ENCODE measurements at regions not wholly inside any gene's neighbourhood (a gene's known extent, or its start where the extent isn't known, plus 50 kb on each side); places are given as distances from the start of the nearest gene placed in this dataset.

GRCh38 chr18:66972681-66973080 is 368.8 kb upstream of the CDH19 start:
- Histone ChIP-seq H3K36me3 (ENCODE audit: control insufficient read depth in 3 of 3, insufficient read depth in 3 of 3, low read length in 3 of 3) (no peaks in the 10 kb centered on the region), H3K4me3 (ENCODE audit: low read length in 3 of 3) (no peak overlapping the region), H3K9me3 (ENCODE audit: control insufficient read depth in 3 of 3, low read length in 3 of 3) (no peaks in the 10 kb centered on the region), H3K4me1 (ENCODE audit: control insufficient read depth in 3 of 3, insufficient read depth in 3 of 3, low read length in 3 of 3) (no peaks in the 10 kb centered on the region), H3K27me3 (ENCODE audit: control insufficient read depth in 3 of 3, insufficient read depth in 3 of 3, low read length in 3 of 3) (no peaks in the 10 kb centered on the region), H3K27ac (ENCODE audit: low read depth, low read length) (no peak overlapping the region), H3K9ac (ENCODE audit: low read depth in 1 of 3, low read length in 3 of 3) (no peak overlapping the region)

- Histone ChIP-seq H3K4me3 (ENCODE audit: low read length in 3 of 3) (no peak overlapping the region), H3K9me3 (ENCODE audit: control insufficient read depth in 3 of 3, low read length in 3 of 3) (no peaks in the 10 kb centered on the region), H3K4me1 (ENCODE audit: control insufficient read depth in 3 of 3, insufficient read depth in 3 of 3, low read length in 3 of 3) (no peaks in the 10 kb centered on the region), H3K36me3 (ENCODE audit: control insufficient read depth in 3 of 3, insufficient read depth in 3 of 3, low read length in 3 of 3) (no peaks in the 10 kb centered on the region), H3K27ac (ENCODE audit: low read depth, low read length) (no peak overlapping the region), H3K9ac (ENCODE audit: low read depth in 1 of 3, low read length in 3 of 3) (no peak overlapping the region), H3K27me3 (ENCODE audit: control insufficient read depth in 3 of 3, insufficient read depth in 3 of 3, low read length in 3 of 3) (no peaks in the 10 kb centered on the region)
These were observed 368.1 kb upstream of the CDH19 start for GRCh38 chr18:66971960-66972359.

DNA sequence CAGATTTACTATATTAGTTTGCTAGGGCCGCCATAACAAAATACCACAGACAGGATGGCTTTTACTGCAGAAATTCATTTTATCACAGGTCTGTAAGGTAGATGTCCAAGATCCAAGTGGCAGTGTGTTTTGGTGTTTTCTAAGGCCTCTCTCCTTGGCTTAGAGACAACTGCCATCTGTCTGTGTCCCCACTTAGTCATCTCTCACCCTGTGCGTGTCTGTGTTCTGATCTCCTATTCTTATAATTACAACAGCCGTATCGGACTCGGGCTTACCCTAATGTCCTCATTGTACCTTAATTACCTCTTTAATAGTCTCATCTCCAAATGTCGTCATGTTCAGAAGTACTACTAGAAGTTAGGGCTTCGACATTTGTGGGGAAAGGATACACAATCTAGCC is 362.3 kb upstream of the CDH19 start:
- H3K4me1 ChIP-seq (ENCODE audit: control insufficient read depth in 3 of 3, insufficient read depth in 3 of 3, low read length in 3 of 3): no peaks in the 10 kb centered on the region
- H3K27ac ChIP-seq (ENCODE audit: low read depth, low read length): no peak overlapping the region
- no peaks in the 10 kb centered on the region for H3K9me3 ChIP-seq (ENCODE audit: control insufficient read depth in 3 of 3, low read length in 3 of 3)
- H3K9ac ChIP-seq (ENCODE audit: low read depth in 1 of 3, low read length in 3 of 3): no peak overlapping the region
- no peak overlapping the region for H3K4me3 ChIP-seq (ENCODE audit: low read length in 3 of 3)
- no peaks in the 10 kb centered on the region for H3K27me3 ChIP-seq (ENCODE audit: control insufficient read depth in 3 of 3, insufficient read depth in 3 of 3, low read length in 3 of 3)
- H3K36me3 ChIP-seq (ENCODE audit: control insufficient read depth in 3 of 3, insufficient read depth in 3 of 3, low read length in 3 of 3): no peaks in the 10 kb centered on the region

GRCh38 chr18:66958309-66958708 is 354.4 kb upstream of the CDH19 start:
- no peaks in the 10 kb centered on the region for H3K9me3 ChIP-seq (ENCODE audit: control insufficient read depth in 3 of 3, low read length in 3 of 3)
- no peaks in the 10 kb centered on the region for H3K4me1 ChIP-seq (ENCODE audit: control insufficient read depth in 3 of 3, insufficient read depth in 3 of 3, low read length in 3 of 3)
- no peaks in the 10 kb centered on the region for H3K27me3 ChIP-seq (ENCODE audit: control insufficient read depth in 3 of 3, insufficient read depth in 3 of 3, low read length in 3 of 3)
- H3K9ac ChIP-seq (ENCODE audit: low read depth in 1 of 3, low read length in 3 of 3): no peak overlapping the region
- no peak overlapping the region for H3K27ac ChIP-seq (ENCODE audit: low read depth, low read length)
- H3K36me3 ChIP-seq (ENCODE audit: control insufficient read depth in 3 of 3, insufficient read depth in 3 of 3, low read length in 3 of 3): no peaks in the 10 kb centered on the region
- no peak overlapping the region for H3K4me3 ChIP-seq (ENCODE audit: low read length in 3 of 3)

DNA sequence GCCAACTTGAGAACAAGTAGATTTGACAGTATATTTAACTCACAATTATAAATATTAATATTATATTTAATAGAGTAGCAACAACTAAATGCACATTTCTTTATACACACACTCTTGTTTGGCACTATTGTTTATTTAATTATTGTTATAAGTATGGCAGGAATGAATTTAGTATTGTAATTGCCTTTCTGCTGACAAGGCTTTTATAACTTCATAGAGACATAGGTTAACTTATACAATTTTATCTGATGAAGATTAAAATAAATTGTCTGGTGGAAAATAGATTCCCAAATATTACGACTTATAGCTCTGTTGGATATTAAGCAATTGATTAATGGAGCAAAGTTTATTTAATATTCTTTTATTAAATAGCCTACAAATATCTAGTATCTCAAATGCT is 347.9 kb upstream of the CDH19 start:
- Histone ChIP-seq H3K4me3 (ENCODE audit: low read length in 3 of 3) (no peak overlapping the region), H3K27ac (ENCODE audit: low read depth, low read length) (no peak overlapping the region), H3K9ac (ENCODE audit: low read depth in 1 of 3, low read length in 3 of 3) (no peak overlapping the region), H3K36me3 (ENCODE audit: control insufficient read depth in 3 of 3, insufficient read depth in 3 of 3, low read length in 3 of 3) (no peaks in the 10 kb centered on the region), H3K9me3 (ENCODE audit: control insufficient read depth in 3 of 3, low read length in 3 of 3) (no peaks in the 10 kb centered on the region), H3K4me1 (ENCODE audit: control insufficient read depth in 3 of 3, insufficient read depth in 3 of 3, low read length in 3 of 3) (no peaks in the 10 kb centered on the region), H3K27me3 (ENCODE audit: control insufficient read depth in 3 of 3, insufficient read depth in 3 of 3, low read length in 3 of 3) (no peaks in the 10 kb centered on the region)

GRCh38 chr18:66949419-66949818 is 345.5 kb upstream of the CDH19 start:
- H3K4me1 ChIP-seq (ENCODE audit: control insufficient read depth in 3 of 3, insufficient read depth in 3 of 3, low read length in 3 of 3): no peaks in the 10 kb centered on the region
- H3K9me3 ChIP-seq (ENCODE audit: control insufficient read depth in 3 of 3, low read length in 3 of 3): no peaks in the 10 kb centered on the region
- no peaks in the 10 kb centered on the region for H3K27me3 ChIP-seq (ENCODE audit: control insufficient read depth in 3 of 3, insufficient read depth in 3 of 3, low read length in 3 of 3)
- no peak overlapping the region for H3K9ac ChIP-seq (ENCODE audit: low read depth in 1 of 3, low read length in 3 of 3)
- no peaks in the 10 kb centered on the region for H3K36me3 ChIP-seq (ENCODE audit: control insufficient read depth in 3 of 3, insufficient read depth in 3 of 3, low read length in 3 of 3)
- H3K27ac ChIP-seq (ENCODE audit: low read depth, low read length): no peak overlapping the region
- no peak overlapping the region for H3K4me3 ChIP-seq (ENCODE audit: low read length in 3 of 3)

GRCh38 chr18:66937546-66937945 is 333.7 kb upstream of the CDH19 start:
- H3K36me3 ChIP-seq (ENCODE audit: control insufficient read depth in 3 of 3, insufficient read depth in 3 of 3, low read length in 3 of 3): no peaks in the 10 kb centered on the region
- H3K4me3 ChIP-seq (ENCODE audit: low read length in 3 of 3): no peak overlapping the region
- H3K4me1 ChIP-seq (ENCODE audit: control insufficient read depth in 3 of 3, insufficient read depth in 3 of 3, low read length in 3 of 3): no peaks in the 10 kb centered on the region
- H3K27ac ChIP-seq (ENCODE audit: low read depth, low read length): no peak overlapping the region
- H3K9ac ChIP-seq (ENCODE audit: low read depth in 1 of 3, low read length in 3 of 3): no peak overlapping the region
- no peaks in the 10 kb centered on the region for H3K27me3 ChIP-seq (ENCODE audit: control insufficient read depth in 3 of 3, insufficient read depth in 3 of 3, low read length in 3 of 3)
- H3K9me3 ChIP-seq (ENCODE audit: control insufficient read depth in 3 of 3, low read length in 3 of 3): peaks cover 0 to 3% (median 0%) of the 10 kb centered on the region in 3 donors

DNA sequence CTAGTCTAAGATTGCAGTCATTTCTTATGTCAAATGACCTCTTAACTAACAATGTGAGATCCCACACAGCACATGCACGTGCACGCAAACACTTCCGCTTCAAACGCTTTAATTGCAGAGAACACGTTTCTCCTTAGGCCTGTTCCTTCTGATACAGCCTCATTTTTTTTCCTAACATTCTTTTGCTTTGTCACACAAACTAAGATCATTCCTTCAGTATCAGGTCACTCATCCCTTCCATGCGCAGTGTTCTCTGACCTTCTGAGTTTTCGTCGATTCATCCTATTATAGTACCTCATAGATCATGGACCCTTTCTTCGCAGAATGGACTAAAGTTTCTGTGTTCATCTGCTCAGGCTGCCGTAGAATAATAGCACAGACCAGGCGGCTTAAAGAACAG is 327.1 kb upstream of the CDH19 start:
- H3K36me3 ChIP-seq (ENCODE audit: control insufficient read depth in 3 of 3, insufficient read depth in 3 of 3, low read length in 3 of 3): no peaks in the 10 kb centered on the region
- no peak overlapping the region for H3K9ac ChIP-seq (ENCODE audit: low read depth in 1 of 3, low read length in 3 of 3)
- no peaks in the 10 kb centered on the region for H3K27me3 ChIP-seq (ENCODE audit: control insufficient read depth in 3 of 3, insufficient read depth in 3 of 3, low read length in 3 of 3)

DNA sequence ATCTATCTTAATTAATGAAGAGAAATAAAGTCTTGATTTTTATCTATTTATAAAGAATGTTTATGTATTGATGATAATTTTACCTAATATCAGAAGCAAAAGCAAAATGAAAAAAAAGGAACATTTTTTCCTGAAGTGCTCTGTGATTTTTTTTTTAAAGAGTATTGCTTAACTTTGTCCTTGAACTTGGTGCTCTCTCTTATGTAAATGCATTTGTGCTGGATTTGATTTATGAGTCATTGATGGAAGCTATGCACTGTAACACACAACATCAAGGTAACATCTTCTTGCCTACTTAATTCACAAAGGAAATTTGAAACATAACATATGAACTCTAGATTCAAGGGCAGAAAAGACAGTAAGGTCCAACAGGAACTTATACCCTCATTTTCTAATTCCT is 312.9 kb upstream of the CDH19 start:
- Histone ChIP-seq H3K36me3 (ENCODE audit: control insufficient read depth in 3 of 3, insufficient read depth in 3 of 3, low read length in 3 of 3) (no peaks in the 10 kb centered on the region), H3K9ac (ENCODE audit: low read depth in 1 of 3, low read length in 3 of 3) (no peak overlapping the region), H3K4me3 (ENCODE audit: low read length in 3 of 3) (no peak overlapping the region), H3K4me1 (ENCODE audit: control insufficient read depth in 3 of 3, insufficient read depth in 3 of 3, low read length in 3 of 3) (no peaks in the 10 kb centered on the region), H3K9me3 (ENCODE audit: control insufficient read depth in 3 of 3, low read length in 3 of 3) (no peaks in the 10 kb centered on the region), H3K27ac (ENCODE audit: low read depth, low read length) (no peak overlapping the region), H3K27me3 (ENCODE audit: control insufficient read depth in 3 of 3, insufficient read depth in 3 of 3, low read length in 3 of 3) (no peaks in the 10 kb centered on the region)

More for the DNA sequence above, 327.1 kb upstream of the CDH19 start:
- H3K4me3 ChIP-seq (ENCODE audit: low read length in 3 of 3): no peak overlapping the region
- no peaks in the 10 kb centered on the region for H3K4me1 ChIP-seq (ENCODE audit: control insufficient read depth in 3 of 3, insufficient read depth in 3 of 3, low read length in 3 of 3)
- no peaks in the 10 kb centered on the region for H3K9me3 ChIP-seq (ENCODE audit: control insufficient read depth in 3 of 3, low read length in 3 of 3)
- H3K27ac ChIP-seq (ENCODE audit: low read depth, low read length): no peak overlapping the region

DNA sequence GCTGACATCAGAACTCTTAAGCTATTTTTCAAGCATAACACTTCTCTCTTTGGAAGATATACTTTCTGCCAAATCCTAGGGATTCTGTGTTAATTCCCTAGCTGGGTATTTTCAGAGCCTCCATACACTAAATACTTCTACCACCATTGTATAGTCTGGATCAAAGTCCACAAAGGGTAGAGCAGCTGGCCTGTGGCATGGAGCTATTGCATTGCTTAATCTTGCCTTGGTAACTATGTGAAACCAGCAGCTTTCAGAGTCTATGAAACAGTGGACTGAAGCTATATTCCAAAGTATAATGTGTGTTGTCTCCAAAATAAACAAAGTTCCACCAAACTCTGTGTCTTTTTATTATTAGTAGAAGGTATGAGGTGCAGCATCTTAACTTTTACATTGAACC is 296.9 kb upstream of the CDH19 start:
- Histone ChIP-seq H3K27me3 (ENCODE audit: control insufficient read depth in 3 of 3, insufficient read depth in 3 of 3, low read length in 3 of 3) (no peaks in the 10 kb centered on the region), H3K9me3 (ENCODE audit: control insufficient read depth in 3 of 3, low read length in 3 of 3) (no peaks in the 10 kb centered on the region), H3K4me3 (ENCODE audit: low read length in 3 of 3) (no peak overlapping the region), H3K9ac (ENCODE audit: low read depth in 1 of 3, low read length in 3 of 3) (no peak overlapping the region), H3K36me3 (ENCODE audit: control insufficient read depth in 3 of 3, insufficient read depth in 3 of 3, low read length in 3 of 3) (no peaks in the 10 kb centered on the region), H3K4me1 (ENCODE audit: control insufficient read depth in 3 of 3, insufficient read depth in 3 of 3, low read length in 3 of 3) (no peaks in the 10 kb centered on the region), H3K27ac (ENCODE audit: low read depth, low read length) (no peak overlapping the region)

DNA sequence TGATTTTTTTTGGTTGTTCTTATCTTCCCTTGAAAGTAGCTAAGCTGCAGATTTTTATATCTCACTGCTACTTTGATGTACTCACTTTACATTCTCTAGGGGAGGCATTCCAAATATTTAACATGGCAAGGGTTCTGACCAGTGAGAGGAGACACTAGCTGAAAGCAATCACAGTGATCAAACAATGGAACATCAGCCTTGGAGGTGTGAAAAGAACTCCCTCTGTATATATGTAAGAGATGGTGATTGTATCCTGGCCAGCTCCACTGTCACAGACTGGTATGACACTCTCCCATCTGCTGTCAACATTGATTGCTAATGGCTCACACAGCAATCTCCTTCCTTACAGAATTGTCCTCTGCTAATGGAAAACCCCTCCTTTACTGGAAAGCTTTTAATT is 291.7 kb upstream of the CDH19 start:
- H3K27ac ChIP-seq (ENCODE audit: low read depth, low read length): no peak overlapping the region
- no peak overlapping the region for H3K9ac ChIP-seq (ENCODE audit: low read depth in 1 of 3, low read length in 3 of 3)
- H3K4me3 ChIP-seq (ENCODE audit: low read length in 3 of 3): no peak overlapping the region
- no peaks in the 10 kb centered on the region for H3K9me3 ChIP-seq (ENCODE audit: control insufficient read depth in 3 of 3, low read length in 3 of 3)
- H3K36me3 ChIP-seq (ENCODE audit: control insufficient read depth in 3 of 3, insufficient read depth in 3 of 3, low read length in 3 of 3): no peaks in the 10 kb centered on the region
- no peaks in the 10 kb centered on the region for H3K4me1 ChIP-seq (ENCODE audit: control insufficient read depth in 3 of 3, insufficient read depth in 3 of 3, low read length in 3 of 3)
- no peaks in the 10 kb centered on the region for H3K27me3 ChIP-seq (ENCODE audit: control insufficient read depth in 3 of 3, insufficient read depth in 3 of 3, low read length in 3 of 3)
